NB4 (cell line): ENCODE measurements at regions not wholly inside any gene's neighbourhood (a gene's known extent, or its start where the extent isn't known, plus 50 kb on each side); places are given as distances from the start of the nearest gene placed in this dataset.

Experiments
- POLR2A ChIP-seq: IDR thresholded peaks from 2 replicates; pipeline ENCODE4 v1.6.1; 2011; ENCODE audit warnings: mild to moderate bottlenecking; ENCODE audit not compliant: insufficient read length; ENCODE audit errors: extremely low read depth
- TF ChIP-seq, protein P1 (sequence below): IDR thresholded peaks from one replicate; pipeline ENCODE4 v1.5.1; 2012; ENCODE audit warnings: low read depth, low read length

DNA sequence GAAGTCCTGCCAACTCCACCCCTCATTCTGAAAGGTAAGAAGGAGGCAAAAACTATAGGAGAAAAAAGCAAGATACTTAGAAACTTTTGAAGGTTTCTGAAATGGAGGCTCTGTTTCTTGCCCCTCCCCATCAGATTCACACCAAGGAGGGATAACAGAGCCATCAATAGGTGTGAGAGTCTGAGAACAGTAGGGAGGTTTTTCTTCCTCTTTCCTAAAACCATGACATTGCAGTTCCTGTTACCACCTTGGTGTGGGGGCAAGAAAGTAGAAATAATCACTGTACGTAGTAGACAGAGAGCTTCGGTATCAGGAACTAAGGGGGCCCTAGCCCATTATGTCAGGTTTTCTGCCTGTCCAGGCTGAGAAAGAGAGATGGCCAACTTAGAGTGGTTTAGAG lies 333.3 kb upstream of the SYNCRIP start:
- TF ChIP-seq, protein P1, sequence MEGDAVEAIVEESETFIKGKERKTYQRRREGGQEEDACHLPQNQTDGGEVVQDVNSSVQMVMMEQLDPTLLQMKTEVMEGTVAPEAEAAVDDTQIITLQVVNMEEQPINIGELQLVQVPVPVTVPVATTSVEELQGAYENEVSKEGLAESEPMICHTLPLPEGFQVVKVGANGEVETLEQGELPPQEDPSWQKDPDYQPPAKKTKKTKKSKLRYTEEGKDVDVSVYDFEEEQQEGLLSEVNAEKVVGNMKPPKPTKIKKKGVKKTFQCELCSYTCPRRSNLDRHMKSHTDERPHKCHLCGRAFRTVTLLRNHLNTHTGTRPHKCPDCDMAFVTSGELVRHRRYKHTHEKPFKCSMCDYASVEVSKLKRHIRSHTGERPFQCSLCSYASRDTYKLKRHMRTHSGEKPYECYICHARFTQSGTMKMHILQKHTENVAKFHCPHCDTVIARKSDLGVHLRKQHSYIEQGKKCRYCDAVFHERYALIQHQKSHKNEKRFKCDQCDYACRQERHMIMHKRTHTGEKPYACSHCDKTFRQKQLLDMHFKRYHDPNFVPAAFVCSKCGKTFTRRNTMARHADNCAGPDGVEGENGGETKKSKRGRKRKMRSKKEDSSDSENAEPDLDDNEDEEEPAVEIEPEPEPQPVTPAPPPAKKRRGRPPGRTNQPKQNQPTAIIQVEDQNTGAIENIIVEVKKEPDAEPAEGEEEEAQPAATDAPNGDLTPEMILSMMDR: no peak
- no peak for TF ChIP-seq POLR2A
